HG03280 (cell line): ENCODE measurements at regions not wholly inside any gene's neighbourhood (a gene's known extent, or its start where the extent isn't known, plus 50 kb on each side); places are given as distances from the start of the nearest gene placed in this dataset.
"Not testable (repeated sequence)": the region's sequence is repeated elsewhere in the genome, so short reads cannot be mapped to it uniquely, and the experiment has no call there.

Experiments used
- ATAC-seq: cut with Tn5 transposase; IDR thresholded peaks from one replicate; pipeline ENCODE4 v1.9.1; 2021; ENCODE audit warnings: mild to moderate bottlenecking, moderate library complexity; ENCODE audit not compliant: unreplicated experiment

- no peak for ATAC-seq
Observed at GRCh38 chr15:39501366-39502081, 79.4 kb upstream of the THBS1 start.

GRCh38 chr15:39502082-39502447 is 78.8 kb upstream of the THBS1 start:
- ATAC-seq, result no peak

- ATAC-seq, result no peak
Observed at GRCh38 chr15:39502611-39503195, 78.2 kb upstream of the THBS1 start.

GRCh38 chr15:39503526-39503925 is 77.4 kb upstream of the THBS1 start:
- no peak for ATAC-seq

GRCh38 chr15:39504808-39505207 is 76.1 kb upstream of the THBS1 start:
- no peak for ATAC-seq

DNA sequence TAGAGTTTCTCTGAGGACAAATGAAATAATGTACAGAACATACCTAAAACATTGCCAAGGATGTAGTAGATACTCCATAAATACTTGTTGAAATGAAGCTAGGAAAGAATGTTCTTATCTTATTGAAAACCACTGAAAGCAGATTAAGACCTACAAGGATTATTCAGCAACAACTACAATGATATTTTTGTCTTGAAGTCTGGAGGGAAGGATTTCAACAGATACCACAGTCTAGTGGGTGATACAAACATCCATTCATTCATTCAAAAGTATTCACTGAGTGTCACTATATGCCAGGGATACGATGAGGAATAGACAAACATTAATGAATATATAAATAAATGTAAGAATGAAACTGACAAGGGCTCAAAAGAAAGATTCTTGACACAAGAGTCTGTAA is 74.7 kb upstream of the THBS1 start:
- no peak for ATAC-seq

DNA sequence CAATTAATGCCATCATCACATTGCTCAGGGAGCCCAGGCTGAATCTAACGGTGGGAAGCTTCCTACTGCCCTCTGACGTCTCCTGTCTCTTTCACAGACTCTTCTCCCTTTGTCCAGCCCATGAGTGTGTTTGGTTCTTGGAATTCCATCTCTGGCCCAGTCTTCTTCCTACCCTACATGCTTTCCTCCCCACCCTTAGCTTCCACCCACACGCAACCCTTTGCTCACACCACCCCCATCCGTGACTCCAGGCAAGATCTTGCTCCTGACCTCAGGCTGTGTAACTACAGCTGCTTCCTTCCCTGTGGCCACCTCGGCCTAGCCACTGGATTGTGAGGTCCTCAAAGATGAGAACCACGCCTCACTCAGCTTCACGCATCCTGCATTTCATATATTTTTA is 72.3 kb upstream of the THBS1 start:
- ATAC-seq, result no peak

- no peak for ATAC-seq
Observed at GRCh38 chr15:39510001-39510701, 70.7 kb upstream of the THBS1 start.

- ATAC-seq, result no peak
Observed at GRCh38 chr15:39511000-39511915, 69.6 kb upstream of the THBS1 start.

DNA sequence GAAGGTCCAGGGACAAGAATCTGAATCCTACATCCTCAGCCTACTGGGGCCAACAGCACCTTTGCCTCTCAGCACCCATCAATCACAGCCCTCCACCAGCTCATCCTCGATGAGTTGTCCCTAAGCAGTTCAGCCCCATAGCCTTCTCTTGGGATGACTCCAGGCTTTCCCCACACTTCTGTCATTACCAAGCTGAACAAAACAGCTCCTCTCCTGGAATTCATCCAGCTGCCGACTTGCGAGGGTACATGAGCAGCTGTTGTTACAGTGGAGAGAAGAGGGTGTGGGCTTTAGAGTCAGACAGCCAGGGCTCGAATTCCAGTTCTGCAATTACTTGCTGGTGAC is 69.0 kb upstream of the THBS1 start:
- no peak for ATAC-seq

GRCh38 chr15:39512643-39513042 is 68.2 kb upstream of the THBS1 start:
- ATAC-seq, result no peak

- ATAC-seq, result no peak
Observed at GRCh38 chr15:39513936-39514335, 66.9 kb upstream of the THBS1 start.

DNA sequence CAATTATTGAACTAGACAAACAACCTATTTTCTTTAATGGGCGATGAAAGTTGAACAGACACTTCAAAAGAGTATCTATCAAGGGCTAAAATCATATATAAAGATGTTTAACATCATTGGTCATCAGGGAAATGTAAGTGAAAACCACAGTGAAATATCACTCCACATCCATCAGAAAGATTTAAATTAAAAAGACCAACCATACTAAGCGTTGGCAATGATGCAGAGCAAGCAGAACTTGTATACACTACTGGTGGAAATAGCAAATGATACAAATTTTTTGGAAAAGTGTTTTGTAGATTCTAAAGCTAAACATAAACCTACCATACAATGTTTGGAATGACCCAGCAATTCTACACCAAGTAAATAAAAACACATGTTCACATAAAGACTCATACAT is 65.9 kb upstream of the THBS1 start:
- ATAC-seq, result no peak

DNA sequence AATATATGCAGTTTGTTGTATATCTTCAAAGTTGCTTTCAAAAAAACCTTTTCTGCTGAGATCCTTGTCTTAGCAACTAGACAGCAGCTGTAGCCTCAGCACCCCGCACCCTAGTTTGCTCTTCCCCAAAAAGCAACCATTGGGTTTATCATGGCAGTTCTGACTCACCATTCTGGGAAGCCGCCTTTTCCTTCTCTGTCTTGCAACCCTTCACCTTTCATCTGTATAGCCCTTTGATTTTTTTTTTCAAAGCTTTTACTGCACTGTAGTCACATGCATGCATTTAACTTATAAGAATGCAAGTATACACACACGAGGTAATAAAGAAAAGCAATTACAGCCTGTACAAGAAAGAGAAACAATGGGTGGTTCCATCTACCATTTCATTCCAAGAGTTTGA is 65.1 kb upstream of the THBS1 start:
- ATAC-seq, result no peak

DNA sequence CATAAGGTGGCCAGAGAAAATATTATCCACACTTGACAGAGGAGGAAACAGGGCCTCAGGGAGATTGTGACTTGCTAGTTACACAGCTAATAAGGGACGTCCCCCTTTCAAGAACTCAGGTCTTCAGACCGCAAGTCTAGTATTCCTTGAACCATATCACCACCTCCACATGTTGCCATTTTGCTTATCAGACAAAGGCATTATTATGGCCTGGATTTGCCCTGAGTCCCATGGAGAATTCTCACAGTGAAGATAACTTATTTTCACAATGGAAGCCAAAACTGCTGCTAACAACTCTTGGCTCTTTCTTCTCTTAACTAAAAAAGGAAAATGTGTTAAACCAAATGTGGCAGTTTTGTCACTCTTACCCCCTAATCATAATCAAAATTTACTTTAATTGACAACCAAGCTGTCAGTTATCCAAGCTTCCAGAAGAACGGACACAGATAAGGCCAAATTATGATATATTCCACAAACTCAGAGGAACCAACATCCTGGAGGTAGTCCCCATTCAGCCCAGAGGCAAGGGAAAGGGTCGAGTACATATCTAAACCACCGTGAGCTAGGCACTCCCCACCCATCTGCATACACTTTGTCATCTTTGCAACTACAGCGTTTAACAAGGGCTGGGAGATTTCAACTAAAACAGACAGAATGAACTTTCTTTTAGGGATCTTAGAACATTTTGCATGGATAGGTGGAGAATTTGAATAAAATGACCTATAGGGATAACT is 63.6 kb upstream of the THBS1 start:
- no peak for ATAC-seq

DNA sequence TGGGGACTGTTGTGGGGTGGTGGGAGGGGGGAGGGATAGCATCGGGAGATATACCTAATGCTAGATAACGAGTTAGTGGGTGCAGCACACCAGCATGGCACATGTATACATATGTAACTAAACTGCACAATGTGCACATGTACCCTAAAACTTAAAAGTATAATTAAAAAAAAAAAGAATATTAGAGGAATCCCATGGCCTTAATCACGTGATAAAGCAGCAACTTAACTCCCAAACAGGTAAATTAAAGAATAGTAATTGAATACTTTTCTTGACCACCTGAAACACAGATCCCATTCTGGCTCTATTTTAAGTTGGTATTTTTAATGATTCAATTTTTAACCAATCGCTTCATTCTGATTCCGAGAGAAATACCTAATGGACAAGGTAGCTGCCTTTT is 56.9 kb upstream of the THBS1 start:
- not testable (repeated sequence) for ATAC-seq

DNA sequence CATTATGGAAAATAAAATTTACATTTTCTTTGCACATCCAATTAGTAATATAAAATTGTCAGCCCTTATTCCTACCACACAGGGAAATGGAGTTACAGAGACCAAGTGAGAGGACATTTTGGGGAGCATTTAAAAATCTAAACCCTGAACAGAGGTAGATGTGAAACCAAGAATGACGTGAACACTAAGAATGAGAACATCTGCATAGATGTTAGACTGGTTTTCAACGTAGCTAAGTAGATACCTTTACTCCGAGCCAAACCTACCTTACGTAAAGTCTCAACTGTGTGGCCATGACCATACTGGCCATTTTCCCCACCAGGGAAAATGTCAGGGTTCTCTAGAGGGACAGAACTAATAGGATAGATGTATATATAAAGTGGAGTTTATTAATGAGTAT is 51.4 kb upstream of the THBS1 start:
- no peak for ATAC-seq

DNA sequence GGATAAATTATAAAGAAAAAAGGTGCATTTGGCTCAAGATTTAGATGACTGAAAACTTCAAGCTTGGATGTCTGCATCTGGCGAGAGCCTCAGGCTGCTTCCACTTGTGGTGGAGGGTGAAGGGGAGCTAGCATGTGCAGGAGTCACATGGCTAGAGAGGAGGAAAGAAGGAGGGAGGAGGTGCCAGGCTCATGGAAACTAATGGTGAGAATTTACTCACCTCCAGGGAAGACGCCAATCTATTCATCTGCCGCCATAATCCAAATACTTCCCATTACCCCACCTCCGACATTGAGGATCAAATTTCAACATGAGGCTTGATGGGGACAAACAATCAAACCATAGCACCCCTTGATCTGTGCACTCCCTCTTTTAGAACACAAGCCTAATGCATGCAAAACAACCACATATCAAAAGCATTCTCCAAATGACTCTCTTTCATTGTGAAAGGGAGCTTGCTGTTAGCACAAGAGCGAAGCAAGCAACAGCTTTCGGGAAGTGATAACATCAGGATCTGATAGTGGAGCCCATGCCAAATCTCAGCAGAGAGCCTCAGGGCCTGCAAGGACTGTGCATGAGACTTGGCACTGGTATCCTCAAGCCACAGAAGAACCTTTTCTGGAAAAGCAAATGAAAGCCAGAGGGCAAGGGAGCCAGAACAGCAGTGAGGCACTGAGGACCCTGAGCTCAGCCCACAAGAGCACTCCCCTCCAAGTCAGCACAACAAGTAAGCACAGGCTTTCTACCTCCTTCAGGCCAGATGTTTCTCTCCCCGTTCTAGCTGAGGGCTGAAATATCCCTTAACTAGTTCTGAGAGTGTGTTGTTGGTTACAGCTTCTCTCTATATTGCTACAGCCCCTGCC is 50.2 kb upstream of the THBS1 start:
- no peak for ATAC-seq
